ENCODE measurements at regions not wholly inside any gene's neighbourhood (a gene's known extent, or its start where the extent isn't known, plus 50 kb on each side); places are given as distances from the start of the nearest gene placed in this dataset.

DNA sequence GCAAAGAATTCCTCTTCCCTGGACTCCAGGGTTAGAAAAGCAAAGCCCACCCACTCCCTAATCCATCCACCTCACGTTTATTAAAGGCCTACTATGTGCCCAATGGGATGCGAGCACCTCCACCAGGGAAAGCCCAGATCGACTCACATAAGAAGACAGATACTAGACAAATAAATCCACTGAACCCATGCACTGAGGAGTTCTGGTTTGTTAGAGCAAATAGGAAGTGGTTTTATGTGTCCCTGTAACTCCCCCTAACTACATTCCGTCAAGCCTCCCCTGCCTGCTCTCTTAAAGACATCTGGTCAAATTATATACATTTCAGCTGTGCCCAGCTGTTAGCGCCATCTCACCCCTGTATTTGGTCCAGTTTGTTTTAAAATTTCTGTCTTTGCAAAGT is 218.5 kb upstream of the RPL38 start:
- no peaks in the 10 kb centered on the region for H3K27me3 ChIP-seq
- no peak overlapping the region for H3K4me3 ChIP-seq
- intact Hi-C loops (cut with DNase I; ENCODE audit: low total_unique reads): no loop called here
- no peak for TF ChIP-seq POLR2A (IDR thresholded peaks at IDR 0.05)
- no peaks in the 10 kb centered on the region for H3K4me1 ChIP-seq
- no peak overlapping the region for H3K27ac ChIP-seq
- DNase-seq: no peak
- H3K9me3 ChIP-seq: no peaks in the 10 kb centered on the region
- H3K36me3 ChIP-seq: no peaks in the 10 kb centered on the region

DNA sequence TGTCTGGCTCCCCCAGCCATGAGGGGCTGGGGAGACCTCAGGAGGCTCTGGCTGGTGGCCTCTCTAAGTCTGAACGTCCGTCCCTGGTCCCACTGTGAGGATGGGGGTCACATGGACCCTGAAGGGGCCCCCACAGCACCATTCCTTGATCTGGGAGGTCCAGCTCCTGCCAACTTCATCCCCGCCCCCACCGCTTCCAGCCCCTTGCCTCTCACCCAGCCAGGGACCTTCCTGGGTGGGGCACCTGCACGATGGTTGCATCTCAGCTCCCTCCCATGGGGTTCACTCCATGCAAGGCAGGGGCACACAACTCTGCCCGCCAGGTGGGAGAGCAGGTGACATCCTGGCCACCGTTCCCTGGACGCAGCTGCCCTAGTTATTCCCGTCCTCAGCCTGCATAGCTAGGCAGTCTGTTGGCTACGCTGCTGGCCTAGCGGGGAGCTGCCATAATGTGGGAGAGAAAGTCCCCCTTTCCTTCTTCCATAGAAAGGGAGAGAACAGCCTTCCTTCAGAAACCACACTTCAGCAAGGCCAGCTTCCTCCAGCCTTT is 217.9 kb upstream of the RPL38 start:
- Histone ChIP-seq H3K4me3 (no peak overlapping the region), H3K27me3 (no peaks in the 10 kb centered on the region), H3K9me3 (no peaks in the 10 kb centered on the region), H3K4me1 (no peaks in the 10 kb centered on the region), H3K36me3 (no peaks in the 10 kb centered on the region), H3K27ac (no peak overlapping the region)
- TF ChIP-seq, protein P1, sequence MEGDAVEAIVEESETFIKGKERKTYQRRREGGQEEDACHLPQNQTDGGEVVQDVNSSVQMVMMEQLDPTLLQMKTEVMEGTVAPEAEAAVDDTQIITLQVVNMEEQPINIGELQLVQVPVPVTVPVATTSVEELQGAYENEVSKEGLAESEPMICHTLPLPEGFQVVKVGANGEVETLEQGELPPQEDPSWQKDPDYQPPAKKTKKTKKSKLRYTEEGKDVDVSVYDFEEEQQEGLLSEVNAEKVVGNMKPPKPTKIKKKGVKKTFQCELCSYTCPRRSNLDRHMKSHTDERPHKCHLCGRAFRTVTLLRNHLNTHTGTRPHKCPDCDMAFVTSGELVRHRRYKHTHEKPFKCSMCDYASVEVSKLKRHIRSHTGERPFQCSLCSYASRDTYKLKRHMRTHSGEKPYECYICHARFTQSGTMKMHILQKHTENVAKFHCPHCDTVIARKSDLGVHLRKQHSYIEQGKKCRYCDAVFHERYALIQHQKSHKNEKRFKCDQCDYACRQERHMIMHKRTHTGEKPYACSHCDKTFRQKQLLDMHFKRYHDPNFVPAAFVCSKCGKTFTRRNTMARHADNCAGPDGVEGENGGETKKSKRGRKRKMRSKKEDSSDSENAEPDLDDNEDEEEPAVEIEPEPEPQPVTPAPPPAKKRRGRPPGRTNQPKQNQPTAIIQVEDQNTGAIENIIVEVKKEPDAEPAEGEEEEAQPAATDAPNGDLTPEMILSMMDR (IDR thresholded peaks at IDR 0.05): no peak
- TF ChIP-seq POLR2A (IDR thresholded peaks at IDR 0.05): no peak
- intact Hi-C loops (cut with DNase I; ENCODE audit: low total_unique reads): no loop called here
- DNase-seq: no peak

DNA sequence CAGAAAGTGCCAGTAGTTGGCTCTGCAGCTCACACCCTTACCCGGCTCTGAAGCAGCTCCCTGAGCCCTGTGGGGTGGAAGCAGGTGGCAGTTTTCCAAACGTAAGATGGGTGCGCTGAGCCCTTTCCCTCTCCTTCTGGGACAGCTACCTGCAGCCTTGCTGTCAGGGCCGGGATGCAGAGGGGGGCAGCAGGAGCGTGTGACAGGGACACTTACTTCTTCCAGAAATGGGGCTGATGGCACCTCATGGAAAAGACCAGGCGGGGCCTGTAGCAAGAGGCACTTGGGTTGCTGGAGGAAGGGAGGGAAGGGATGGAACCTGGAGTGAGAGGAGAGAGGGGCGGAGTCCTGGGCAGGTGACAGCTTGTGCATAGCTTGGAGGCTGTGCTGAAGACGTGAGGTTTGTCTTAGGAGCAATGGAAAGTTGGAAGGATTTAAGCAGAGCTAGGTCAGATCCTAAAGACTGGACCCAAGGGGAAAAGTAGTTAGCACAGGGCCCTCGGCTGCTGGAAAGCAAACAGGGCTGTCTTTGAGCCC is 216.8 kb upstream of the RPL38 start:
- TF ChIP-seq POLR2A (IDR thresholded peaks at IDR 0.05): no peak
- TF ChIP-seq, protein P1 (IDR thresholded peaks at IDR 0.05): no peak
- intact Hi-C loops (cut with DNase I; ENCODE audit: low total_unique reads): no loop called here
- no peaks in the 10 kb centered on the region for H3K27me3 ChIP-seq
- no peak for DNase-seq
- H3K36me3 ChIP-seq: no peaks in the 10 kb centered on the region
- no peaks in the 10 kb centered on the region for H3K9me3 ChIP-seq
- H3K4me3 ChIP-seq: no peak overlapping the region
- no peaks in the 10 kb centered on the region for H3K4me1 ChIP-seq
- no peak overlapping the region for H3K27ac ChIP-seq

DNA sequence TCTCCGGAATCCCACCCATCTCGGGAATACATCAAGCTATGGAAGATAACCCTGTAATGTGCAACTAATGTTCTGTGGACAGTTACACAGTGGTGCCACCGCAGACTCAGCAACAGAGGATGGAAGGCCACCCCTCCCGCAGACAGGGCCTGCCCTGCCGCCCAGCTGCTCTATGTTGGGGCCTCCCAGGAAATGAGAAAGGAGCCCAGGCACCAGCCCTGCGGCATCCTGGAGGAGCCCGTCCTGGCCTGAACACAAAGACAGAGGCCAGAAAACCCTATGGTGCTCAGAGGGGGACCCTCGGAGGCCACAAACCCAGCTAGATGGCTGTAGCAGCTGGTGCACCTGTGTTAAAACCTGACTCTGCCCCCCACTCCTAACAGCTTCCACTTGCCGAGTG is 216.1 kb upstream of the RPL38 start:
- no peak overlapping the region for H3K27ac ChIP-seq
- H3K9me3 ChIP-seq: no peaks in the 10 kb centered on the region
- no peaks in the 10 kb centered on the region for H3K36me3 ChIP-seq
- no peak for TF ChIP-seq POLR2A (IDR thresholded peaks at IDR 0.05)
- TF ChIP-seq, protein P1 (IDR thresholded peaks at IDR 0.05): no peak
- intact Hi-C loops (cut with DNase I; ENCODE audit: low total_unique reads): no loop called here
- DNase-seq: no peak
- H3K4me3 ChIP-seq: no peak overlapping the region
- H3K4me1 ChIP-seq: no peaks in the 10 kb centered on the region
- no peaks in the 10 kb centered on the region for H3K27me3 ChIP-seq

DNA sequence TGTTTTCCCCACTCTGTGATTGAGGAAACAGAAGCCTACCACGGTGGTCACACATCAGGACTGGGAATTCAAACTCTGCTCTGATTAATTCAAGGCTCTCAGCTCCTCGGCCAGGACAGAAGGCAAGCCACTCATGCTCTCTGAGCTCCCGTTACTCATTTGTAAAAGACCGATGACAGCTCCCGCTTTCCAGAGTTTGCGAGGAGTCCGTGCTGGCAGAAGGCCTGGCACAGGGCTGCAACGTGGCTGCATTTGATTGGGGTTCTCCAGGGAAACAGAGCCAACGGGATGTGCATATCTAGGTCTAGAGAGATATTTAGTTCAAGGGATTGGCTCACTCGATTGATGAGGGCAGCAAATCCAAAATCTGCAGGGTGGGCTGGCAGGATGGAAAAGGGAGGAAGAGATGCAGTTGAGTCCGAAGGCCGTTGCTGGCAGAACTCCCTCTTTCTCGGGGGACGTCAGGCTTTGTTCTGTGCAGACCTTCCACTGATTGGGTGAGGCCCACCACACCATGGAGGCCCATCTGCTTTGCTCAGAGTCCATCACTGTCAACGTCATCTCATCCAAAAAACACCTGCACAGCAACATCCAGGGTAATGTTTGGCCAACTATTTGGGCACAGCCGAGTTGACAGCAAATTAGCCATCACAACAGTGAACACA is 215.5 kb upstream of the RPL38 start:
- H3K4me3 ChIP-seq: no peak overlapping the region
- DNase-seq: no peak
- H3K9me3 ChIP-seq: no peaks in the 10 kb centered on the region
- H3K27me3 ChIP-seq: no peaks in the 10 kb centered on the region
- TF ChIP-seq, protein P1 (IDR thresholded peaks at IDR 0.05): no peak
- TF ChIP-seq POLR2A (IDR thresholded peaks at IDR 0.05): no peak
- no peaks in the 10 kb centered on the region for H3K36me3 ChIP-seq
- H3K4me1 ChIP-seq: no peaks in the 10 kb centered on the region
- intact Hi-C loops (cut with DNase I; ENCODE audit: low total_unique reads): no loop called here
- no peak overlapping the region for H3K27ac ChIP-seq

All from uterus (tissue), 3 donors.